ENCODE measurements at regions not wholly inside any gene's neighbourhood (a gene's known extent, or its start where the extent isn't known, plus 50 kb on each side); places are given as distances from the start of the nearest gene placed in this dataset.

DNA sequence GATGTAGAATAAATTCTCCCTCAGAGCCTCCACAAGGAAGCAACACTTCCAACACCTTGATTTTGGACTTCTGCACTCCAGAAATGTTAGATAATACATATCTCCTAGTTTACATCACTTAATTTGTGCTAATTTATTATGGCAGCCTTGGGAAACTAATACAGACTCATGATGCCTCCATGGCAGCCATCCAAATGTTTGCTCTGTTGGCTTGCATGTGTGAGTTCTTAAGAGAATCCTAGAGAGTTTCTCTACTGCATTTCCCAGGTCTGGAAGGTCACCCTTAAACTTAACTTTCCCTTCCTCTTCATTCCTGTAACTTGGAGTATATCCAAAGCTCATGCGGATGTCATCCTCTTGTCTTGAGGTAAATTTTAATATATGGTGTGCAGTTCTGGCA, 956.1 kb downstream of the ADGRL3 start:
- H3K27ac ChIP-seq = no peak overlapping the region
- no peaks in the 10 kb centered on the region for H3K36me3 ChIP-seq
- intact Hi-C loops (cut with DNase I) = no loop called here
- H3K4me1 ChIP-seq = no peaks in the 10 kb centered on the region
- TF ChIP-seq, protein P1, sequence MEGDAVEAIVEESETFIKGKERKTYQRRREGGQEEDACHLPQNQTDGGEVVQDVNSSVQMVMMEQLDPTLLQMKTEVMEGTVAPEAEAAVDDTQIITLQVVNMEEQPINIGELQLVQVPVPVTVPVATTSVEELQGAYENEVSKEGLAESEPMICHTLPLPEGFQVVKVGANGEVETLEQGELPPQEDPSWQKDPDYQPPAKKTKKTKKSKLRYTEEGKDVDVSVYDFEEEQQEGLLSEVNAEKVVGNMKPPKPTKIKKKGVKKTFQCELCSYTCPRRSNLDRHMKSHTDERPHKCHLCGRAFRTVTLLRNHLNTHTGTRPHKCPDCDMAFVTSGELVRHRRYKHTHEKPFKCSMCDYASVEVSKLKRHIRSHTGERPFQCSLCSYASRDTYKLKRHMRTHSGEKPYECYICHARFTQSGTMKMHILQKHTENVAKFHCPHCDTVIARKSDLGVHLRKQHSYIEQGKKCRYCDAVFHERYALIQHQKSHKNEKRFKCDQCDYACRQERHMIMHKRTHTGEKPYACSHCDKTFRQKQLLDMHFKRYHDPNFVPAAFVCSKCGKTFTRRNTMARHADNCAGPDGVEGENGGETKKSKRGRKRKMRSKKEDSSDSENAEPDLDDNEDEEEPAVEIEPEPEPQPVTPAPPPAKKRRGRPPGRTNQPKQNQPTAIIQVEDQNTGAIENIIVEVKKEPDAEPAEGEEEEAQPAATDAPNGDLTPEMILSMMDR (IDR thresholded peaks at IDR 0.05) = no peak
- no peak overlapping the region for H3K4me3 ChIP-seq
- no peaks in the 10 kb centered on the region for H3K27me3 ChIP-seq
- H3K9me3 ChIP-seq = no peaks in the 10 kb centered on the region
- DNase-seq (ENCODE audit: low spot score in 2 of 2) = no peak

- intact Hi-C loops (cut with DNase I) = no loop called here
- Histone ChIP-seq H3K27me3 (no peaks in the 10 kb centered on the region), H3K4me1 (no peaks in the 10 kb centered on the region), H3K9me3 (no peaks in the 10 kb centered on the region), H3K4me3 (no peak overlapping the region), H3K27ac (no peak overlapping the region), H3K36me3 (no peaks in the 10 kb centered on the region)
- TF ChIP-seq, protein P1 (IDR thresholded peaks at IDR 0.05) = no peak
- DNase-seq (ENCODE audit: low spot score in 2 of 2) = no peak
Measured at GRCh38 chr4:62145276-62145675, 945.1 kb downstream of the ADGRL3 start.

GRCh38 chr4:62144431-62144830, 944.3 kb downstream of the ADGRL3 start:
- intact Hi-C loops (cut with DNase I) = no loop called here
- no peak overlapping the region for H3K4me3 ChIP-seq
- DNase-seq (ENCODE audit: low spot score in 2 of 2) = no peak
- no peaks in the 10 kb centered on the region for H3K4me1 ChIP-seq
- no peaks in the 10 kb centered on the region for H3K27me3 ChIP-seq
- TF ChIP-seq, protein P1 (IDR thresholded peaks at IDR 0.05) = no peak
- no peak overlapping the region for H3K27ac ChIP-seq
- H3K9me3 ChIP-seq = no peaks in the 10 kb centered on the region
- H3K36me3 ChIP-seq = no peaks in the 10 kb centered on the region

DNA sequence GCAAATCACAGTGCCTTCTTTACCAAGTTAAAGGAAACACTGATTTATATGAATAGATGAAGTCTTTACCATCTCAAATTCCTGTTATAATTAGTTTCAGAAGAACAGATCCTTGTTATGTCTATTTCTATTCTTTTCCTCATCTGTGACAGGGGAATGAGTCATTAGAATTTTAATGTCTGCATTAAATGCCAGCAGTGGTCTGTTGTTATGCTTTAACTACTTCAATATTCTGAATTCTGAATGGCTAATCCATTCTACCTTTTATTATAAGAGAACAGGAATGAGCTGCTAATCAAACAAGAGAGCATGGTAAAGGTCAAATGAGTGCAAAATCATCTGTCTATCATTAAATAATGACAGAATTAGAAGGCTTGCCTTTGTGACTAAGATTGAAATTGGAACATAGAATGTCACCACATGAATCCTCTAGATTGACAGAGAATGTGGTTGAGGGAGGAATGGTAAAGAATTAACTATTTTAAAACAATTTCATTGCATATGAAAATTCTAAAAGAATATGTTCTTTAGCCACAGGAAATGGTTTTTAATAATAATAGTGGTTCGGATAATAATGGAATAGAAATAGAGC, 935.5 kb downstream of the ADGRL3 start:
- Histone ChIP-seq H3K4me3 (no peak overlapping the region), H3K27me3 (no peaks in the 10 kb centered on the region), H3K36me3 (no peaks in the 10 kb centered on the region), H3K4me1 (no peaks in the 10 kb centered on the region), H3K9me3 (no peaks in the 10 kb centered on the region), H3K27ac (no peak overlapping the region)
- TF ChIP-seq, protein P1 (IDR thresholded peaks at IDR 0.05) = no peak
- intact Hi-C loops (cut with DNase I) = no loop called here
- DNase-seq (ENCODE audit: low spot score in 2 of 2) = no peak

- no peaks in the 10 kb centered on the region for H3K4me1 ChIP-seq
- no peaks in the 10 kb centered on the region for H3K27me3 ChIP-seq
- no peaks in the 10 kb centered on the region for H3K9me3 ChIP-seq
- no peaks in the 10 kb centered on the region for H3K36me3 ChIP-seq
- intact Hi-C loops (cut with DNase I) = no loop called here
- no peak for DNase-seq (ENCODE audit: low spot score in 2 of 2)
- no peak overlapping the region for H3K4me3 ChIP-seq
- no peak overlapping the region for H3K27ac ChIP-seq
- TF ChIP-seq, protein P1 (IDR thresholded peaks at IDR 0.05) = no peak
Measured at GRCh38 chr4:62133977-62134376, 933.9 kb downstream of the ADGRL3 start.
